Fibroblast of lung (primary cell): ENCODE measurements at regions not wholly inside any gene's neighbourhood (a gene's known extent, or its start where the extent isn't known, plus 50 kb on each side); places are given as distances from the start of the nearest gene placed in this dataset.
A peak's percentile ranks its signal among the peaks of the same experiment; 100 is the strongest.

ENCODE experiments used
- DNase-seq, 2 donors: peaks; one replicate each; pipeline versions ENCODE4 v3.0.0 to v3.0.0-alpha.2; 2010; ENCODE audit warnings: low read depth in 2 of 2
- H2AFZ ChIP-seq: 2 replicates; pipeline ENCODE4 v1.5.1; 2012; ENCODE audit warnings: low read length, control low read depth, inconsistent platforms
- H3K27ac ChIP-seq: 2 replicates; pipeline ENCODE4 v1.5.1; 2011; ENCODE audit warnings: low read length, control low read depth; ENCODE audit not compliant: insufficient read depth
- H3K27me3 ChIP-seq: 2 replicates; pipeline ENCODE4 v1.5.1; 2011; ENCODE audit warnings: mild to moderate bottlenecking, low read length; ENCODE audit not compliant: control insufficient read depth, insufficient read depth
- H3K36me3 ChIP-seq: 2 replicates; pipeline ENCODE4 v1.5.1; 2011; ENCODE audit warnings: low read length; ENCODE audit not compliant: control insufficient read depth, insufficient read depth
- H3K4me1 ChIP-seq: 2 replicates; pipeline ENCODE4 v1.5.1; 2011; ENCODE audit warnings: low read length; ENCODE audit not compliant: control insufficient read depth, insufficient read depth; ENCODE audit errors: extremely low read depth
- H3K4me2 ChIP-seq: 2 replicates; pipeline ENCODE4 v1.5.1; 2011; ENCODE audit warnings: low read length, control low read depth; ENCODE audit not compliant: insufficient read depth; ENCODE audit errors: extremely low read depth
- H3K4me3 ChIP-seq, 4 experiments: fragments of 200-600 bp in 1 of 4; sonication (generic) in 1 of 4; replicated peaks in 1 of 4; 2 replicates each; pipeline ENCODE4 v1.5.1; 2011 to 2016; ENCODE audit warnings: low read length in 4 of 4, low read depth in 3 of 4, mild to moderate bottlenecking in 3 of 4, control low read depth in 2 of 4, inconsistent platforms in 1 of 4, mixed read lengths in 1 of 4; ENCODE audit not compliant: insufficient read depth in 1 of 4; ENCODE audit errors: control extremely low read depth in 1 of 4
- H3K79me2 ChIP-seq: 2 replicates; pipeline ENCODE4 v1.5.1; 2012; ENCODE audit warnings: mild to moderate bottlenecking, low read length, inconsistent platforms; ENCODE audit not compliant: control insufficient read depth, insufficient read depth
- H3K9ac ChIP-seq: 2 replicates; pipeline ENCODE4 v1.5.1; 2011; ENCODE audit warnings: mild to moderate bottlenecking, low read length, control low read depth; ENCODE audit not compliant: insufficient read depth
- H3K9me3 ChIP-seq: 2 replicates; pipeline ENCODE4 v1.5.1; 2012; ENCODE audit warnings: low read depth, low read length; ENCODE audit not compliant: control insufficient read depth, insufficient read depth
- H4K20me1 ChIP-seq: 2 replicates; pipeline ENCODE4 v1.5.1; 2011; ENCODE audit warnings: low read length; ENCODE audit not compliant: control insufficient read depth, insufficient read depth; ENCODE audit errors: extremely low read depth
- CTCF ChIP-seq, 2 donors: IDR thresholded peaks in 1 of 2; conservative IDR thresholded peaks in 1 of 2; 1 replicate in 1 of 2; 2 replicates in 1 of 2; pipeline ENCODE4 v1.5.1; 2011 to 2012; ENCODE audit warnings: low read length in 2 of 2, control low read depth in 1 of 2, inconsistent platforms in 1 of 2, low read depth in 1 of 2, mild to moderate bottlenecking in 1 of 2
- EZH2 ChIP-seq: IDR thresholded peaks from 2 replicates; pipeline ENCODE4 v1.5.1; 2012; ENCODE audit warnings: low read length, control low read depth, mild to moderate bottlenecking; ENCODE audit errors: missing control alignments

- Histone ChIP-seq H2AFZ (no peak overlapping the region), H3K36me3 (no peaks in the 10 kb centered on the region), H3K27me3 (no peaks in the 10 kb centered on the region), H3K4me2 (no peak overlapping the region), H3K27ac (no peak overlapping the region), H4K20me1 (no peaks in the 10 kb centered on the region), H3K79me2 (no peaks in the 10 kb centered on the region), H3K4me1 (no peaks in the 10 kb centered on the region), H3K9me3 (no peaks in the 10 kb centered on the region), H3K4me3 (no peak overlapping the region), H3K9ac (no peak overlapping the region)
- TF ChIP-seq EZH2, result no peak
- no peak for TF ChIP-seq CTCF (conservative IDR thresholded peaks at IDR 0.05 in 1 of 2, IDR thresholded peaks at IDR 0.05 in 1 of 2; ENCODE audit: low read depth in 1 of 2, low read length in 2 of 2)
- no peak for DNase-seq
Observed at GRCh38 chr1:232290570-232290969, 339.4 kb downstream of the SIPA1L2 start.

- Histone ChIP-seq H3K79me2 (no peaks in the 10 kb centered on the region), H2AFZ (no peak overlapping the region), H3K27me3 (no peaks in the 10 kb centered on the region), H4K20me1 (no peaks in the 10 kb centered on the region), H3K36me3 (no peaks in the 10 kb centered on the region), H3K4me2 (no peak overlapping the region), H3K9me3 (no peaks in the 10 kb centered on the region), H3K4me3 (no peak overlapping the region), H3K9ac (no peak overlapping the region), H3K4me1 (no peaks in the 10 kb centered on the region), H3K27ac (no peak overlapping the region)
- DNase-seq, result peak in 1 of 2 donors; percentile 14
- TF ChIP-seq CTCF (conservative IDR thresholded peaks at IDR 0.05 in 1 of 2, IDR thresholded peaks at IDR 0.05 in 1 of 2; ENCODE audit: low read depth in 1 of 2, low read length in 2 of 2) (no peak), EZH2 (no peak)
Observed at GRCh38 chr1:232287676-232288569, 342.0 kb downstream of the SIPA1L2 start.

GRCh38 chr1:232285138-232285537, 344.8 kb downstream of the SIPA1L2 start:
- Histone ChIP-seq H3K4me2 (no peak overlapping the region), H3K27ac (no peak overlapping the region), H3K36me3 (no peaks in the 10 kb centered on the region), H3K9ac (no peak overlapping the region), H3K4me1 (no peaks in the 10 kb centered on the region), H3K9me3 (no peaks in the 10 kb centered on the region), H3K4me3 (no peak overlapping the region), H3K27me3 (no peaks in the 10 kb centered on the region), H3K79me2 (no peaks in the 10 kb centered on the region), H2AFZ (no peak overlapping the region), H4K20me1 (no peaks in the 10 kb centered on the region)
- no peak for DNase-seq
- TF ChIP-seq CTCF (conservative IDR thresholded peaks at IDR 0.05 in 1 of 2, IDR thresholded peaks at IDR 0.05 in 1 of 2; ENCODE audit: low read depth in 1 of 2, low read length in 2 of 2), result no peak
- no peak for TF ChIP-seq EZH2
